Occipital lobe (tissue), 1 donor: ENCODE measurements at regions not wholly inside any gene's neighbourhood (a gene's known extent, or its start where the extent isn't known, plus 50 kb on each side); places are given as distances from the start of the nearest gene placed in this dataset.
A peak's percentile ranks its signal among the peaks of the same experiment; 100 is the strongest.

Experiments
- DNase-seq: peaks from one replicate; lab custom pipeline; 2025; lab: John Stamatoyannopoulos, UW

DNA sequence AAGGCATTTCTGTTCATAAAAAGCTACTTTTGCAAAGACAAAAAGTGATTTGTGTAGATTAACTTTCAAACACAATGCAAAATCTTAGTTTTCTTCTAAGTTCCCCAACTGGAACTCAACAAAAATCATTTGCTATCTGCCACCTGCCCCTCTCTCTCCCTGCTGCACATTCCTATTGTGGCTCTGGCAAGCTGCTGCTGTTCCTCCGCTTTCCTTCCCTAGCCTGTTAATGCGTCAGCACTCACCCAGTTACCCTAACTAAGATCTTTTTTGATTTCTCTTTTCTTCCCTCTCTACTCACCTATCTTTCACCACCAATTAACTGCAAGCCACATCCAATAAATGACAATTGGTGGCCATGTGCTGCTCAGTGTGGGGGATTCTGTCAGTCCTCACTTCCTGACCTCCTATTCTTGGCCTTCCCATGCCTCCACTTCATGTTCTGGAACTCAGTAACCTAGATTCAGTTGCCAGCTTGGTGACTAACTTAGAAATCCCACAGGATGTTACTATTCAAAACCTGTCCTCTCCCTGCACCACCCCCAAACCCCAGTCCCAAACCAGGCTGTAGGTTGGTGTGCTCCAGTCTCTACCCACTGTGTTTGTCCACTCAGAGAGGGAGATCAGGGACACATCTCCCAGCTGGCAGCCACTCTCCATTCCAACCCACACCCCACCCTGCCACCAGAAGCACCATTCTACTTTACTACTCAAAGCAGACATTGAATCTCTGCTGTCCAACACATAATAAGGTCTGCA is 140.2 kb upstream of the CTTNBP2 start:
- peak; percentile 51 for DNase-seq

DNA sequence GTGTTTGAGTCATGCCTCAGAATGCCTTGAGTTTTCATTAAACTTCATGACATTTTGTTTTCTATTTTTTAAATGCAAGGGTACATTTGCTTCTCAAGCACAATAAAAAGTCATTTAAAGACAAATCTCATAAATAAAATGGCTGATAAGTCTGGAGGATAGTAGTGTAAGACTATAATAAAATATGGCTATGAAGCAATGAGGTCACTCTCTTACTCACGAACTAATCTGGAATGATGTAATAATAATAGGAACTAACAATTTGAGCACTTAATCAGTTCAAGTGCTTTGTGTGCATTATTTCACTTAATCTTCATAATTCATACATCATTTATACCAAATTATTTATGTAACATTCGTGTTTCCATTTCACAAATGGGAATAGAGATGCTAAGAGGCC is 149.3 kb upstream of the CTTNBP2 start:
- no peak for DNase-seq

DNA sequence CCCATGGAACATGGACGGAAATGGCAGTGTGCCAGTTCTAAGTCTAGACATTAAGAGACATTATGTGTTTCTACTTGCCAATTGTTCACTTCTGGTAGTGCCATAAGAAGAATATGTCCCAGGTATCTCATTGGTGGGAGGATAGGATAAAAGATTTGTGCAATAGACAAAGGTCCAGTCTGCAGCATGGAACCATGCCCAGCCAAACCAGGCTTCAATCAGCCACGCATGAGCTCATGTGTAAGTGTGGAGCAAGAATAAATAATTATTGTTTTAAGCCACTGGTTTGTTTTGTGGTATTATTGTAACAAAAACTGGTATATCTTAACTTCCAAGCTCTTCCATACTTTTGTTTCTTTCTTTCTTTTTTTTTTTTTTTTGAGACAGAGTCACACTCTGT is 153.6 kb upstream of the CTTNBP2 start:
- DNase-seq, result no peak

DNA sequence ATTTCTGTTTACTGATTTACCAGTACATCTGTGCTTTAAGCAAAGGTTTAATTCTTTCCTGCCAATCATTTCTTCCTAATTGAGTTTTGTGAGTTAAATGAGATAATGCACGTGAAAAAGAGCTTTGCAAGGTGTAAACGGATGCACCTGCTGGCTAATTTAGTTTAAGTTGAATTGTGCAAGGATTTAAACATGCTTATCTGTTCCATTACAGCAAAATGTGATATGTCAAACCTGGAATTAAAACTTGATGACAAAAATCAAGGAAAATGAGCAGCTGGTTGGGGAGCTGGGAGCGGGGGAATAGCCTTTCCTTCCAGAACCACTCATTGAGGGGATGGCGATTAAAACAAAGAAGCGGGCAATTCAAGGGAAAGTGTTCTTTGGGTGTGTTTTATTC is 155.0 kb upstream of the CTTNBP2 start:
- no peak for DNase-seq

DNA sequence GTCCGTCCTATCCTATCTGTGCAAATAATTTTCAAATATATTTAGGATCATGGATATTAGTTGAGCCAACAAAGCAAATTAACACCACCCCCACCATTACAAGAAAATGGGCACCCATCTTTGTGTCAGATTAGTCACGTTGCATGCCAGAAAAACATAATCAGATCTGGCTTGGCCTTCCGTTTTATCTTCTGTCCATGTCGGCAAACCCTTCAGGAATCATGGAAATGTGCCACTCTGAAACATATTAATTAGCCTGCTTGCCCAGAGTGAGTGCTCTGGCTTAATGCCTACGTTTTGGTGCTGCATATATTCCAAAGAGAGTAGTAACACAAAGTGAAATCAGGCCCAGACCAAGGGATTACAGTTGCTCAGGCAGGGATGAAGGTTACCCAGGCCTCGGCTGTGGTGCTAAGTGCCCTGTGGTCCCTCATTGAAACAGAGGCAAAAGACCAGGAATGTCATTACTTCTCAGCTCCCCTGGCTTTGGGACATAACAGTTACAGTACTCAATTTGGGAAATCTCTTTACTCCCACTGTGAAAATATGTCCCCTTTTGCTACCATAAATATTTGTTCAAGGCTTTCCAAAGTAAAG is 154.0 kb upstream of the LSM8 start:
- DNase-seq, result no peak

DNA sequence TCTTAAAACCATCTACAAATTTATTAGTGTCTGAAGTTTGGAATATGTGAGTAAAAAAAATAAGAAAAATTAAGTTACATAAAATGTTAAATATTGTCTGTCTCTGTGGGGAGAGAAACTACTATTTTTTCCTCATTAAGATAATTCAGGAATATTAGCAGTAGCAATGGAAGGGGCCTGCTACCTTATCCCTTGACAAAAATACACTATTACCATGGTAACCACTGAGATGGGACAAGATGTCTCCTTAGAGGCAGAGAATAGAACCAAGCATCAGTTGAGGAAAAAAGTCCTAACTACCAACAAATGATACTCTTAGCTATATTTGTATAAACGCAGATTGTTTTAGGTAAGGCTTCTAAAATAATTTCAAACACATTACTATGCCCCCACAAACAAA is 150.7 kb upstream of the LSM8 start:
- no peak for DNase-seq

DNA sequence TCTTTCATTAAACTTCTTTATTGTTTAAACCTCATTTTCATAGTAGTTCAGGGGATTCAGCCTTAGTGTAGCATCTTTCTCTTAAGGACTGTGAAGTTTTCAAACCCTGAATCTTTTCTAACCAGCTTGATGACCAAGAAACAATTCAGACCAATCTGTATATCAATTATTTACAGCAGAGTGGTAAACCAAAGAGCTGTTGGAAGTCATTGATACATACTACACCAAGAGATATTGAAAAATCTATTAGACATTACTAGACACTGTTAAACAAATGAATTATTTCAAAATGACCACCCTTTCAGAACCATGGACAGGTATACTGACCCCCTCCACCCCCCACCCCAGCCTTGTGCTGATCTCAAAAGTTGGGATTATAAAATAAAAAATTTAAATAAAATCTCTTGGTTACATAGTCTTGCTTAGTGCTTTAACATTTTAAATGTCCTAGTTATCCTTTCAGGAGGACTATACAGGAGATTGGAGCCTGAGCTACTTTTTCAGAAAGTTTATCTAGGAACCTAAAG is 143.9 kb upstream of the LSM8 start:
- no peak for DNase-seq

DNA sequence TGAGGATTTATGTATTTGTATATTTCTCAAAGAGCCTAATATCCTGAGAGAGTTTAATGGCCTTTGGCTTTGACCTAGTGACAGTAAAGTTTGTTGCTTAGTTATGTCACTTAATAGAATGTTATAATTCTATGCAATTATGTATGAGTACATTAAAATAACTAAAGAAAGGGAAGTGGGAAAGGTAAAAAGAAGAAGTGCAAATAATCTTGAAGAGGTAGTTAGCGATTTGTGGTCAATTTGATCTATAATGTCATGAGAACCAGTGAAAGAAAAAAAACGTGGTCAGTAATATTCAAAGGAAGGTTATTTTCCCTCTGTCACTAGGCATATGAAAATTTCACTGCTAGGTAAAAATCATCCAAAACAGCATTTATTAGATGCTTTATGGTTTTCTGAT is 143.4 kb upstream of the LSM8 start:
- DNase-seq, result no peak

DNA sequence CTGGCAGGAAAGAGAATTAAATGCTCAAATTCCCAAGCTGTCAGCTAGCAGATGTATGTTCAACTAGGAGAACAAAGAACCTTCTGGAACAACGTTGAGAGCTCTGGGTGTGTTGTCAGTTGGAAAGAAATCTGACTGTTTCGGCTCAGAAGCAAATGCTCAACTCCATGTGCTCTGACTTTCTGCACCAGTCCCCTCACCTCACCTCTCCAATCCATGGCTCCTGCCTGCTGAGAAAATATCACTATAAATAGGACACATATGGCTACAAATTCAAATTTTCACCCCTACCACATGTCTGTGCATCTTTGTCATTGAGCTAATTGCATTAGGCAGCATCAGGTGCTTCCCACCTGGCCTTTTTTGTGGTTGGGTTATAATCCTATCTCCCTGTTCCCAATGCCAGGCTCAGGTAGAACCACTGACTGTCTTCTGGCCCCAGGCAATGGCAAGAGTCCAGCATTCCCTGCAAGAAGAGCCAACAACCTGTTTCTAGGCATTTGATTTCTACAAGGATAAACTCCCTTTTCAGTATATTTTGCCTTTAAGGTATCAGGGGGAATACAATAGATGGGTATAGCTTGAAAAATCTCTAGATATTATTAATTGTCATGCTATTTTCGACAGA is 142.6 kb upstream of the LSM8 start:
- no peak for DNase-seq

DNA sequence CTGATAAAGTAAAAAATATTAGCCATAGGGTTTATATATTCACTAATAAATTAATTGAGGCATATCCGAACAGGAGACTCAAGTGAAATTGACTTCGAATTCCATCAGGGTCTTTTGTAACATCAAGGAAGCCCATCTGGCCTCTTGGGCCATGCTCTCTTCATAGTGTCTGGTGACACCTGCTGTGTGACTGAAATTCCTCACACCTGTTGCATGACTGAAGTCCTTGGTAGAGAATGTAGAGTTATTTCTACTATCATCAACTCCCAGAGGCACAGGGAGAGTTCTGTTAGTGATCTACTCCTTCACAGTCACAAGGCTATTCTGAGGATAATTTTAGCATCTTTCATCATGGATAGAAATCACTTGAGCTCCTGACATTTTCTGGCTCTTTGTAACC is 138.3 kb upstream of the LSM8 start:
- DNase-seq, result no peak

DNA sequence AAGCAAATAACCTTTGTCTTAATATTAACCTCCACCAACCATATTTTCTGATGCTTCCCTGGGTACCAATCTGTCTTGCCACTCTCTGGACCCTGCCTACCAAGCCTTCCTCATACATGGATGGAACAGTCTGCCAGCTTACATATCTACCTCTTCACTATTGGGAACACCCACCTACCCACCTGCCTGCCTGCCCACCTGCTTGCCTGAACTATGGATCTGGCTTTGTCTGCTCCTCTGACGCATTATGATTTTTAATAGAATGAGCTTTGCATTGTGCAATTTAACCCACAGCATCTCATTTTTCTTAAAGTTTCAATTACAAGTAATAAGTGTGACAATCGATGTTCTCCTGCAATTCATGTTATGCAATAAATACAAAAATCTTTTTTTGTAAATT is 137.9 kb upstream of the LSM8 start:
- no peak for DNase-seq

DNA sequence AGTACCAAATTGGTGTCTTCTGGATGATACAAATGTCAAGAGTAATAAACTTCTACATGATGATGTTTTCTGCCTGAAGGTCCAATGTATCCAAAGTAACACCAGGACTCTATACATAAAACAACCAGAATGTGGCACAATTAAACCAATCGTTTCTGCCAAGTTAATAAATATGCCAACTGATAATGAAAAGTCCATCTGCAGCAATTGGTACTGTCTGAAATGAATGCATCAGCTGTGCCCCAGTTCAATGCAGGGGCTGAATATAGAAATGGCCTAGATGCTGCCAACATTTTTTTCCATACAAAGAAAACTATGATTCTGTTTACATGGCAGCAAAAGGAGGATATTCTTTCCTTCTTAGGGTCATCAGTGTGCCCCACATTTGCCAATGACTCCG is 137.2 kb upstream of the LSM8 start:
- no peak for DNase-seq

DNA sequence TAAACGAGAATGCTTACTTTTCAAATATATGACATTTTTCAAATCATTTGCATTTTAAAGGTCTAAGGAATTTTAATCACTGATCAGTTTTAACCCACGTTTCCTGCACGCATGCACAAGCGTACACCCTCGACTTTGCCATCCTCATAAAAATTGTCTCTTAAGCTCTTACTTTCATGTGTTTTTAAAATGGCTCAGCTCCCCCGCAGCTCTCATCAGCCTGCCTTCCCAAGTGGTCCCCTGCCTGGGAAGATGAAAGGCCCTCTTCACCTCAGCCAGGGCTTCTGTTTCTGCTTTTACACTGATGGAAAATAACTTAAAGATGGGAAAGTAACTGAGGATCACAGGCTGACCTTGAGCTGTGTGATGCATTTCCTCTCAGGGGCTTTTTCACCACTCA is 131.6 kb upstream of the LSM8 start:
- no peak for DNase-seq

DNA sequence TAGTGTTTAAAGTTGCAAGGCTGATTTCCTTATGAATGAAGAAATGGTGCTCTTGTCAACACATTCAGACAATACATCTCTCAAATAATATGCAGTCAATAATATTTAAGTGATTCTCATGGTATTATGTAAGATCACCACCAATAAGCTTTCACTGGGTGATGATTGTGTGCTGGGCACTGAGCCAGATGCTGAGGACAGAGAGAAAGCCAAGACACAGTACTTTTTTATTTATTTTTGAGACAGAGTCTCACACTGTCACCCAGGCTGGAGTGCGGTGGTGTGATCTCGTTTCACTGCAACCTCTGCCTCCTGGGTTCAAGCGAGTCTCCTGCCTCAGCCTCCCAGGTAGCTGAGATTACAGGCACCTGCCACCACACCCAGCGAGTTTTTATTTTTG is 130.6 kb upstream of the LSM8 start:
- DNase-seq, result no peak

DNA sequence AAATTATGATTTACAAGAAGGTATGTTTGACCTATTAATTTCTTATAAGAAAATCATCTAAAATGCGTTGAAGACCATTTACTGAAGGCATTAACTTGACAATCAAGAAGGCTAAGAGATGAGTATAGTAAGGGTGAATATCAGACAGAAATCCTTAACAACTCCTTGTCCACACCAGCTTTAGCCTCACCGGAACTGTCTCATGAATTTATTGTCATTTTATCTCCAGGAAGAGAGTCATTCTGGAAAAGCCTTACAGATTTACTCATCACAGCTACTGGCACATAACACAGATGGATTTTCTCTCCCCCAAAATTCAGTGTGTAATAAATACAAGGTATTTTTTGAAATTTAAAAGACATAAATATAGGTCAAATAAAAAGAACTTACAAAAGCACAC is 129.4 kb upstream of the LSM8 start:
- no peak for DNase-seq

DNA sequence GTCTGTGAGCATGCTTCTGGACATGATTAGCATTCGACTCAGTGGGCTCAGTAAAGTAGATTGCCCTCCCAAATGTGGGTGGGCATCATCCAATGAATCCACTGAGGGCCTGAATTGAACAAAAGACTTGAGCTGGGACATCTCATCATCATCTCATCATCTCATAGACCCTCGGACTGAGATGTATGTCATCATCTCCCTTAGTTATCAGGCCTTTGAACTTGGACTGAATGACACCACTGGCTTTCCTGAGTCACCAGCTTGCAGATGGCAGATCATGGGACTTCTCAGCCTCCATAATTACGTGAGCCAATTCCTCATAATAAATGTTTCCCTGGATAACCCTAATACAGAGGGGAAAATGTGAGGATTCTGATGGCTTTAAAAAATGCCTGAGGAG is 128.3 kb upstream of the LSM8 start:
- no peak for DNase-seq

DNA sequence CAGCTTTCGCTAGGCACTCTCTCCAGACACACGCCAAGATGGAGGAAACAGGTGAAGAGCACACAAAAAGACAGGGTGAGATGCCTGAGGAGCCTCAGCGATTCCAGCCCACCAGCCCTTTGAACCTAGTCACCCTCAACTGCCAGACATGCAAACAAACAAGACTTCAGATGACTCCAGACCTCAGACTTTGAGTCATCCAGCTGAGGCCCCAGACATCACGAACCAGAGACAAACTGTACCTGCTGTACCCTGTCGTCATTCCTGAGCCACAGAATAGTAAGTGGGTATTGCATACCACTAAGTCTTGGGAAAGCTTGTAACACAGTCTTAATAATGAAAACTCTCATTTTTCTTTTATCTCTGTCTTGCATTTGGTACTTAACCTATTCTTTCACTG is 126.6 kb upstream of the LSM8 start:
- no peak for DNase-seq

DNA sequence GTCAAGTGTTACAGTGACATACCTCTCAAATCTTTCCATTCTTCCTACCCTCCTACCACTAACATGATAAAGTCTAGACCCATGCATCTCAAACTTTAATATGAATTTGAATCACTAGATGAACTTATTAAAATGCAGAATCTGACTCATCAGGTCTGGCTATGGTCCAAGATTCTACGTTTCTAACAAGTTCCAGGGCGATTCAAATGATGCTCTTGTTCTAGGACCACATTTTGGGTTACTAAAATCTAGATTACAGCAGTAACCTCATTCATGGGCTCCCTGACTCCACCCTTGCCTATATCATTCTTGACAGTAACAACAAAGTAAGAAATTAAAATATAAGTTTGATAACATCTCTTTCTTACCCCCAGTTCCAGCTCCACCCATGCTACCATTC is 124.8 kb upstream of the LSM8 start:
- no peak for DNase-seq

DNA sequence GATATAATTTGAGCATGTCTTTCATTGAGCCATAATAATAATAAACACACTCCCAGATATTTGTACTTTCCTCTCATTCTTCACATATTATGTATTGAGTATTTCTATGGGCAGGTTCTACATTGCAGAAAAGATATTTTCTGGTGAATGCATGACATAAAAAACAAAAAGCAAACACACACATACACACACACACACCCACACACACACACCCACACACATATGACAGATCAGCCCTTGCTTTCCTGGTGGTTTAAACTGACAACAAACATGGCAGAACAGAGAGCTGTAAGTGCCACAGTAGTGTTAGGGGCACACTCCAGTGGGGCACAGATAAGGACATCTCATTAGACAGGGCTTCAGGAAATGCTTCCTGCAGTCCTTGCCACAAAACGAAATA is 123.3 kb upstream of the LSM8 start:
- no peak for DNase-seq

DNA sequence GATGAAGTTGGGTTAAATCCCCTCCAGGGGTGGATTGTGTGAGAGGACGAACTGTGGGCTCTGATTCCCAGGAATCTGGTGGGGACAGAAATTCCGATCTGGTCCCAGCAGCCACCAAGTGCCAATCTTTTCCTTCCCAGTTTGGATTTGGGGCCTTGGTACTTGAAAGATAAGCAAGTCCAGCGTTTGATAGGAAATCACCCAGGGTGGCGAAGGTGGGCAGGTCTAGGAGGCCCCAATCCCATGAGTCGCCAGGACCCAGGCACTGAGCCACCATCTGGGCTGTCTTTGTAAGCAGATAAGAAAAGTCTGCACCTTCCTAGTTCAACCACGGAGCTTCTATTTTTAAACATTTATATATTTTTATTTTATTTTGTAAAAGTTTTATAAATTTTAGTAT is 122.6 kb upstream of the LSM8 start:
- DNase-seq, result no peak

DNA sequence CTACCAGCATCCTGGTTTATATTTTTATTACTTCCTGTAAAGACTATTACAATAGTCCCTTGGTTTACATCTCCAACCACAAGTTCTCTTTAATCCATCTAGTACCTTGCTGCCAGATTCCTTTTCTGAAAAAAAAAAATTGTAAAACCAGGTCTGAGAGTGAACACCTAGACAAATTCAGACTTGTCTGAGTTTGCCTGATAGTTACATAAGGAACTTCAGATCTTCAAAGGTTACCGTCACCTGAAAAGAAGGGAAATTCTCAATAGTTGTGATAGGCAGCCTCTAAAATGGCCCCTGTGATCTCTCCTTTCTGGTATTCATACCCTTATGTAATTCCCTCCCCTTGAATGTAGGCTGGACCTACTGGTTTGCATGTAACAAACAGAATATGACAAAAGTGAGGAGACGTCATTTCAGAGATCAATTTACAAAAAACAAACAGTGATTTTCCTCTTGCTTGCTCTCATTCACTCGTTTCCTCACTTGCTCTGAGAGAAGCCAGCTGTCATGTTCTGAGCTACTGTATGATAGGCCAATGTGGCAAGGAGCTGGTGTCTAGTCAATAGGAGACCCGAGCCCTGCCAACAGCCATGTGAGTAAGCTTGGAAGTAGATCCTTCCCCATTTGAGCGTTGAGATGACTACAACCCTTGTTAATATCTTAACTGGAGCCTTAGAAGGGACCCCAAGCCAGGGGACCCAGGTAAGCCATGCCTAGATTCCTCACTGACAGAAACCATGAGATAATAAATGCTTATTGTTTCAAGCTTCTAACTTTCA is 110.9 kb upstream of the LSM8 start:
- no peak for DNase-seq

DNA sequence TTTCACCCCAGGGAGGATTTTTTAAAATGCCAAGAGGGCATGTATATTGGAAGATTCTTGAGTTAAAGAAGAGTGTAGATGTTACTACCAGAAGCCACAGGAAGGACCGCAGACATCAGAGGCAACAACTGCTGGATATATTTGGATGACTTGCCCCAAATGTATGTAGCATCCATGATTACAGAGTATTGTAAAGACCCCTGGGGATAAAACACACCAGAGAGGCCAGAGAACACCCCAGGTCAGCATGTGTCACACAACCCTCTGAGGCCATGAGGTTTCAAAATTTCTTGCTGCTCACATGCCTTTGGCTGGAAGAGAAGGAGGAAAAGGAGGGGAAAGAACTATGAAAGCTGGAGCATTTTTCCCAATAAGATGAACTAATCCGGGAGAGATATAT is 108.0 kb upstream of the LSM8 start:
- DNase-seq, result no peak
